GM18498 (cell line): ENCODE measurements at regions not wholly inside any gene's neighbourhood (a gene's known extent, or its start where the extent isn't known, plus 50 kb on each side); places are given as distances from the start of the nearest gene placed in this dataset.
"Not testable (repeated sequence)": the region's sequence is repeated elsewhere in the genome, so short reads cannot be mapped to it uniquely, and the experiment has no call there.

Experiments
- ATAC-seq: cut with Tn5 transposase; IDR thresholded peaks from one replicate; pipeline ENCODE4 v1.9.1; 2021; ENCODE audit warnings: mild to moderate bottlenecking, moderate library complexity; ENCODE audit not compliant: unreplicated experiment

DNA sequence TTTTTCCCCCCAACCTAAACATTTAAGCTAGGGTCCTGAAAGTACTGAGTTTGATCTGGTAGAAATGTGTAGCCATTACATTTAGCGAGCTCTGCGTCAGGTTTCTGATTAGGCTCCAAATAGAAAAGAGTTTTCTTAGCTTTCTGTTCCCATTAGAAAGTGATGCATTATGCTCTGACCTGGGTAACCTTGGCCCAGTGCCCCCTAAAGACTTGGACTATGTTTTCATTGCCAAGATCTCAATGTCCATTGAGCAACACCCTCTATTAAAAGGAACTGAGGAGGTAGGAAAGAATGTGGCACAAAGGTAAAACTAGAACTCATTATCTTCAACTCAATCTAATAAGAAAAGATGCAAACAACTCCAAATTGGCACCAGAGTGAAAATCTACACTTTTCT lies 358.9 kb upstream of the PCSK5 start:
- no peak for ATAC-seq

DNA sequence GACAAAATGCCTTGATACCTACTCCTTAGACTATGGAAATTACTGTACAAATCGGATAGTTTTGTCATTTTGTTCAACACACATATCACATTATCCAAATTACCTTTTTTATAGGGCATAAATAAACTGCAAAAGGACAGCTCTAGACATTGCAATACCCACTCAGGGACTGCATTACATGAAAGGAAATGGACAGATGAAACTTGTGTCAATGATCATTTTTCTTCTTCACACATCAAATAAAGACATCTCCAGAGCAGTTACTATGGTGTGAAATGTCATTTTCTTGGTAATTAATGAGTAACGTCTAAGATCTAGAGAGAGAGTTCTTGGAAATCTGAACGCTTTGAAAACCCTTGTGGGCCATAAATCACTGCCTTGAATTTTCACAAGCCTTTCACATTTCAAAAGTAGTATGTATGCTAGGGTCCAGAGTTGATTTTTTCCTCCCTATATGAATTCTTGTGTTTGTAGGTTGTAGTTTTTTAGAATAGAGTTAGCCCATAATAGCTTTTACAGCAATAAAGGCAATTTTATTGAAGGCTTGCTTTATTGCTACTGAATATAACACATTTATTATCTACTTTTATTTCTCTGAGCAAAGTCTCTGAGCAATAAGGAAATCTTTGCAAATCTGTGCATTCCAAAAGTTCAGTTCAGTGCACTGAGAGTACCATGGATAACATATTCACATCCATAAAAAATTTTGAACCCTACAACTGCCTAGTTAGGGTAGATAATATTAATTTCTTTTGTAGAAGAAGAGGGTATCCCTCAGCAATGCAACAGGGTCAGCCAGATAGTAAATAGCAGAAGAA lies 358.0 kb upstream of the PCSK5 start:
- no peak for ATAC-seq

DNA sequence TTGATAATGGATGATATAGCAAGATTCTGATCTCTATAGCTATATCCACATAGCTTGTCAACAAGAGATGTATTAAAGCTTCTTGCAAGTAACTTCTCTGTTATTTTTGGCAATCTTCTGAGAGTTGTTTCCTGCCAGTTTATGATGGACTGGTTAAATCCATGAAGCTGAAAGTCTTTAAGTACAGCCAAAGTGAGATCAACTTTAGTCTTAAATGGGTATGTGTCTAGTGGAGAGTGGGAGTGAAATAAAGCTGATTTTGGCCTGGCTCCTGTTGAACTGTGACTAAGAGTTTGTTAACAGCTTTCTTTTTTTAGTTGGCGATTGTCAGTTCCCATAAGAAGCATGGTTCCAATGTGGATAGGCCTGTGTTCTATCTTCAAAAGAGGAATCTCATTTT lies 350.9 kb upstream of the PCSK5 start:
- ATAC-seq = no peak

DNA sequence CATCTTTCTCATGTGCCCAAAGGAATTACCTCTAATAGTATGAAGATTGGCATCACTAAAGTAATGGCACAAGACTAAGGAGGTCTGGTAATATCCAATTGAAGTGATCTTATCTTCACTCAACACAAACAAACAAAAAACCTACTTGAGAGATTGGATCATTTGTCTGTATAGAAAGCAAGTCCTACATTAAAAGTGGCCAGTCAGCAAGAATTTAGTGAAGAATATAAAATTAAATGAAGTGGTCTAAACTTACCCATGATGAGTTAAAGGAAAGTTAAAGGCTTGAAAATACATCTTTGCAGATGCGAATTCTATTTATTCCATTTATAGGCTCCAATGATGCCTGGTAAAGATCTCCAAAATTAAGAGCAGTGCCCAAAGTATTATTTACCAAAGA lies 350.3 kb upstream of the PCSK5 start:
- no peak for ATAC-seq

DNA sequence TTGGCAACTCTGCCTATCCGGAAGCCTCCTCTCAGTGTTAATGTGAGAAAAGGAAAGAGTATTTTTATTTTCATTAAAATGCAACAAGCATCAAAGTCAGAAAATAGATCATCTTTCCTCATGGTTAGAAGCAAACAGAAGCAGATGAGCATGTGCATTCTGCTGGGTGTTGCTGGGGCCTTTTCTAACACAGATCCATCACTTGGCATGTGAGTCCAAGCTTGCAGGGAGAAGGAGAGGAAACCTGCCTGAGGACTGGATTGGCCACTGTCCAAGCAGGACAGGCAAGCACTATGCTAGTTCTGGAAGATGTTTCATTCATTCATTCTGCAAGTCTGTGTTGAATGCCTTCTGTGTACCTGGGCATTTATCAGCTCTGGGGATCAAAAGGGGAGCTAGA lies 348.7 kb upstream of the PCSK5 start:
- ATAC-seq = no peak

DNA sequence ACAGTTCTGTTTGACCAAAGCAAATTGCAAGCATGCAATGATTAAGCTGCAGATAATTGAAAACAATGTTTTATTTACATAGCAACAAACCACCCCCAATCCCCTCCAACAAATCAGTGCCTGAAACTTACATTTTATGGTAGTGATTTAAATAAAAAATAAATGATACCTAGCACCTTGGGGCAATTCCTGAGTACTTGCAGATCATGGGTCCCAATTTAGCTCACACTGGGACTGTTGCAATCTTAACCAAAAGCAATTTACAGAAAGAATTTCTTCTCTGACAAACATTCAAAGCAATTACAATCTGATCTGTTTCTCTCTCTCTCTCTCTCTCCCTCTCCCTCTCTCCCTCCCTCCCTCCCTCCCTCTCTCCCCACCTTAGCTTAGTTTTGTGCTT lies 345.7 kb upstream of the PCSK5 start:
- ATAC-seq = no peak

DNA sequence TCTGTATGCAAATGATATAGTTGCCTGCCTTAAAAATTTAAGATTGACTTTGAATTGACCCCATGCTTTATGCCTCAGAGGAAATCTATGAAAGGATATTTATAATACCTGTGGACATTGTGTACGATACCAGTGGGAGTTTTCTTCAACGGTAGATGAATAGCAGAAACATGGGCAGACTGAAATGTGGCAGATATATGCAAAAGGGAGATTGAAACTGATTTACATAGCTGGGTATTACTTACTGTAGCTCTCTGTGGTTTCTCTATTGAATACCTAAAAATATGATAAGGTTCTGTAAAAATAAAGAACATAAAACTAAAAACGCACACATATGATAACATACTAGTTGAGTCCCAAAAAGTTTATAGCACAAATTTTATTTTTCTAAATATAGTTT lies 345.2 kb upstream of the PCSK5 start:
- ATAC-seq = no peak

DNA sequence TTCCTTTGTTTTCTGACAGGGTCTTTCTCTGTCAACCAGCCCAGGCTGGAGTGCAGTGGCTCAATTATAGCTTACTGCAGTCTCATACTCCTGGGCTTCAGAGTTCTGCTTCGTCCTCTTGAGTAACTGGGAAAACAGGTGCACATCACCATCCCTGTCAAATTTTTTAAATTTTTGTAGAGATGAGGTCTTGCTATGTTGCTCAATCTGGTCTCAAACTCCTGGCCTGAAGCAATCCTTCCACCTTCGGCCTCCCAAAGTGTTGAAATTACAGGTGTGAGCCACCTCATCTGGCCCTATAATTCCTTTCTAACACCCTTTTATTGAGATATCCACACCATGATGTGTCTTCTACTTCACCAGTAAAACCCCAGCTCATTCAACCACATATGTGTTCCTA lies 341.6 kb upstream of the PCSK5 start:
- no peak for ATAC-seq

DNA sequence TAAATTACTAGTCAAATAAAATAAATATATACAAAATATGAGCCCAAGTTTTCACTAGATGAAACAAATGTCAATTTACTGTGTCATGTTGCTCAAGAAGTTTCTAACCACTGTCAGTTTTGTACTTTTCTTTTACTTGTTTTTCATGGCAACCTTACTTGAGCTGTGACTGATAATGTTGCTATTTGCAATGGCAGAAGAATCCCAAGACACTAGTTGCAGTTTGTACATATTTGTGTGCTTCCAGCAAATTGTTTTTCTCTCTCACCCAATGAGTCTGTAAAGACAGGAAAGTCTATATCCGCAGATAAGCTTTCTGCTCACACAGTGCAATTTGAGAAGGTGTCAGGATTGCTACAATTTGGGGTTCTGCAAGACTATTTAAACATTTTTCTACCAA lies 338.6 kb upstream of the PCSK5 start:
- no peak for ATAC-seq

DNA sequence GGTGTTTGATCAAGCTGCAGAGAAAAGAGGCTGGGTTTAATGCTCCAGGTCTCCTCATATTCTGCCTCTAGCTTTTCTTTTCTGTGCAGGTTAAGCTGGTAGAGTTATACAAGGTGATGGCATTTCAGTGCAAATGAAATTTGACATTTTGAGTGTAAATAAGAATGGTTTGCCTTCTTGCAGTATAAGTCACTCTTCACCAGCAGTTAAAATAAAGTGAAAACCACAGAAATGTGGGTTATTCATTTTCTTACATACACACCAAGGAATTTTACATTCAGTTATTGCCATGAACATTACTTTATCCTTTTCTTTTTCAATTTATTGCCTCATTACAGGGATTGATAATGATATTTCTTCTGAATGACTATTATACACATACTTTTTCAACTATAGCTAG lies 337.5 kb upstream of the PCSK5 start:
- no peak for ATAC-seq

DNA sequence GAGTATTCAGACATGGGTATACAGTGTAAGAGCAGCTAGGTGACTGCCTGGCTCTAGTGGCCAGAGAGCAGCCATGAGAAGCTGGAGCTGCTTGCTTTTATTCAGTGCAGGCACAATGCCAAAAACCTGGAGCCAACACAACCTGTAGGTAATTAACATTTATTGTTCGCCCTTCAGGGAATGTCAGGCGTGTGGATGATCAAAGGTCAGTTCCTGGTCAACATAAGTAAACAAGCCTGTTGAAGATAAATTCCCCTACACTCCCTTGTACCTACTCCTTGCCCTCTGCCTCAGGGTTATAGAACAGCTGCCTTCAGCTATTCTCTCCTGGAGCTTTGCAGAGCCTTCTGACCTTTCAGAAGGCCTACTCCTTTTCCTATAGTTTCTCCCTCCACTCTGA lies 323.7 kb upstream of the PCSK5 start:
- not testable (repeated sequence) for ATAC-seq

DNA sequence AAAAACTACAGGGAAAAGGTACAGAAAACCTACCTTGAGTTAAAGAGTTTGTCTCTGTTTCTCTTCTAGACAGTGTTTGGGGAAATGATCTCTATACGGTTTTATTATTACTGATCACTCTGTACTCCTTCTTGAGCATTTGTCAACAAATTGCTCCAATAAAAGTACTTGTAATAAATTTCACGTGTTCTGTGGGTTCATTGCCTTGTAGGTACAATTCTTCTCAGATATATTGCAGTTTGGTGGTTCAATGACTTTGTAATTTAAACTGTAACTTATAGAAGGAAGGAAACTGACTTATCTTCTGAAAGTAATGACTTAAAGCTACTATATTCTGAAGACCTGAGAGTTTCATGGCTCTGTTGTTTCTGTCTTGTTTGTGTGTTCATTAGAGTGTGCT lies 319.9 kb upstream of the PCSK5 start:
- ATAC-seq = no peak

DNA sequence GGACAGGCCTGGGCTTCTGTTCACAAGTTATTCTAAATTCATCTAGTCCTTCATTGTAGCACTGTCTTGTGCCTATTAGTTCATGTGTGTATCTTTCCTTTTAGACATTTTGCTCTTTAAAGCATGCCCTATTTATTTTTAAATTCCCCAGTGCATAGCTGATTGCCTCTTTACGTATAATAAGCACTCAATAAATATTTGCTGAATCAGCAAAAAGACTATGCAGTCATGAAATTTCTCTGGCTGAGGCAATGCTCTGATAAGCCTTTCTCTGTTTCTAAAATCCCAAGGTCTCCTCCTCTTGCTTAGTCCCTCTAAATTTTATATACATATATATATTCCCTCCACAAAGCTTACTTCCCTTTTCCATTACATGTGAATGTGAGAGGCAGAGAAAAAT lies 315.9 kb upstream of the PCSK5 start:
- no peak for ATAC-seq

DNA sequence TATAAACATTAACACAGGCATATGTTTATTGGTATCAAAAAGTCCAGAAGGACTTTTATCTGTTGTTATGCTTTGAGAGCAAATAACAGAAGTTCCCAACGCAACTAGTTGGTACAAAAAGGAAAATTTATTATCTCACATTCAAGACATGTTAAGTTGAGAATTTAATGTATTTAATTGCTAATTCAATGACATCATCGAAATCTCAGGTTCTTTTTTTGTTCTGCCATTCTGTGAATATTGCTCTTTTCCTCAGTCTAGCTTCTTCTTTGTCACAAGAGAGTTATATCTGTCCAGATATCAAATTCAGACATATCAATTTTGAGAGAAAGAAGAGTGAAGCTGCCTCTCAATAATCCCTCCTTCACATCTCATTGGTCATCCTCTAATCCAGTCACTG lies 307.6 kb upstream of the PCSK5 start:
- ATAC-seq = no peak

DNA sequence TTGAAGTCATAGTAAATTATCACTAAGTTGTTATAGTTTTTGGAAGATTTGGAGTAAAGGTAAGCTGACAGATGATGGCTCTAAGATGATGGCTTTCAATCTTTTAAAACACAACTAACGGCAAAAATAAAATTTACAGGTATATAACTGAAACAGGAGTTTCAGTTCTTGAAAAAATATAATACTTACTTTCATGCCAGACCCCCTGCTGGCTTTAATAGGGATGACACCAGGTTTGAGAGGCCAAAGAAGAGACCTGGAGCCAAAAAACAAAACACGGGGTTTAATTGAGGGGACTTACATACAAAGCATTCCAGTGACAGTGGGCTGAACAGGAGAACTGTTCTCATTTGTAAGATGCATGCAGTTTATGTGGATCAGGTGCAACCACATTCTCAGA lies 301.7 kb upstream of the PCSK5 start:
- no peak for ATAC-seq

DNA sequence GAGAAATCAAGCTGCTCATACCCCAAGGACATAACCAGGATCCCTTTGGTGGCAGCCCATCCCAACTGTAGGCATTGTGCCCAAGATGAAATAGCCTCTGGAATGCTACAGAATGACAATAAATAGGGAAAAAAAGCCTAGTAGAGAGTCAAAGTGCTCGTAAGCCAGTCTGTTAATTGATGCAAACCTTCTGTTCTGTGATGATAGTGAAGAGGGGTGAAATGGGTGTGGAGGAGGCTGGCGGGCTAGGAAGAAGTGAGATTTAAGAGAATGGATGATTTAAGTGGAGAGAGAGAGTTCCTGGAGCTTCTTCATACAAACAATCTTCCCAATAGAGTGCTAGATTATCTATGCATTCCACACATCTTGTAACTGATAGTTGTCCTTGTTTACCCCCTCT lies 301.0 kb upstream of the PCSK5 start:
- ATAC-seq = no peak

DNA sequence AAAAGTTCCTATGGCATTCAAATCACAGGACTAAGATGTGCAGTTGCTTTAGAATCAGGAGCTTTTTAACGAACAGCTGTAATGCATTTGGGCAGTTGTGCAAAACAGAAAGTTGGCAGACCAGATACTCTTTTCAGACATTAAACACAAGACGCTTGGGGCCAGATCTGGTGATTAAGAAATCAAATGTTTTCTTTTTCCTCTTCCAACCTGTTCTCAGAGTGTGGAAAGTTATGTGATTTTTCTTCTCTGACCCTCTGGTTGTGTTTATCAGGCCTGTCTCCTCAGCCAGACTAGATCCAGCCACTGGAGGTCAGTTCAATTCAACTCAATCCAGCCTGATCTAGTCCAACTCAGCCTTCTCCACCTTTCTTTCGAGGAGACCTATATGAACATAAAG lies 298.5 kb upstream of the PCSK5 start:
- ATAC-seq = no peak

DNA sequence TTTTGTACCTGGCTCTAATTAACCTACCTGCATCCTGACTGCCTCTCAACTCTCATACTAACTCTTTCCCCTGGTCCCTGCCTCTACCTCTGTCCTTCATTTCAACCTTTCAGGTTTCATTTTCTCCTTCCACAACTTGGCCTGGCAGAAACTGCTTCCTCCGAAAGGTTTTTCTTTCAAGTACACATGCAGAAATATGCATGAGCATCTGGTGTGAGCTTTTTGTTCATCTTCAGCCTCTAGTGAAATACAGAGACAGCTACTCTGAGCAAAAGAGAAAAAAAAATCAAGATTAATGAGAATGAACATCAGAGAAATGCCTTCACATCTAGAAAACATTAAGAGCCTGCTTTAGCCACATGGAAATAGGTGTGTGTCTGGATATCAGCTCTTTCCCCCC lies 297.9 kb upstream of the PCSK5 start:
- no peak for ATAC-seq

DNA sequence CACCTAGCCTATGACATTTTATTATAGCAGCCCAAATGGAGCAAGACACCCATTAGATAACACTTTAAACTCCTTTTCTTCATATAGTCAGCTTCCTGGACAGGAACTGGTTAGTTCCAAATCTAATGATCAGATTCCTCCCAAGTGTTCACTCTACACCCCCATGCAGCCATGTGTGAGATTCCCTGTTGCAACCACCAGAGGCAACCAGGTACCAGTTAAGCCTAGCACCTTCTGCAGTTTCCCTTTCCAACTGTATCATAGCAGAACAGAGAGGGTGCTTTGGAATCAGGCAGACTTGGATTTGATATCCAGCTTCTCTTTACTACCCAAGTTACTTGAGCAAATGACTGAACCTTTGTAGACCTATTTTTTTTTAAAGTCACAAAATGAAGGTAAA lies 296.6 kb upstream of the PCSK5 start:
- ATAC-seq = no peak

DNA sequence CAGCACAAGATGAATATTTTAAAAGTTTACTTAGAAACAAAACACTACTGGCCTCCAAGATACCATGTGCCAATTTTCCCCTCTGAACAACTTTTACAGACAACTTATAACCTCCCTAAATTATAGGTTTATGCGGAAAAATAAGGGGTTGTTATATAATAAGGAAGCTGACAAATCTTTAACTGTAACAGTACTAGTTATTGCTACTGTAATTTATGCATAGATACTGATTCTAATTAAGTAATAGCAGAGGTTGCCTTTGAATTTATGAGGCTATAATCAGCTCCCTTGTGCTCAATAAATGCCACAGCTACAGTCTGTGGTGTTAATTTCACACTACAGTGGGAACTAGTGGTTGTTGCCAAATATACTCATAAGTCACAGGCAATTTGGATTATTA lies 291.3 kb upstream of the PCSK5 start:
- ATAC-seq = no peak

DNA sequence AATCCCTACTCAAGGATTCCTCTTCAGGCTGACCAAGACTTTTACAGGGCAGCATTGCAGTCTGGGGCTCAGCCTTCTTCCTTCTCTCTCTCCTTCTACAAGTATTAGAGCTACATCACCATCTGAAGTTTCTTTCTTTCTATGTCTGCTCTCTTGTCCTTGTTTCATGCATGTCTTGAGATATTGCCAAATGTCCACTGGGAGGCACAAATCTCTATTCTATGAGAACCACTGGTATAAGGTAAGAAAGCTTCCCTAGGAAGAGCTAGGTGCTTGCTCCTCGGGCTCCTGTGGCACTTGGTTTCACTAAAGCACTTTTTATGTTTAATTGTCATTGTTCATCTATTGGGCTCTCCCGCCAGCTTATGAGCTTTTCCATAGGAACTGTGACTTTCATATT lies 289.2 kb upstream of the PCSK5 start:
- no peak for ATAC-seq

DNA sequence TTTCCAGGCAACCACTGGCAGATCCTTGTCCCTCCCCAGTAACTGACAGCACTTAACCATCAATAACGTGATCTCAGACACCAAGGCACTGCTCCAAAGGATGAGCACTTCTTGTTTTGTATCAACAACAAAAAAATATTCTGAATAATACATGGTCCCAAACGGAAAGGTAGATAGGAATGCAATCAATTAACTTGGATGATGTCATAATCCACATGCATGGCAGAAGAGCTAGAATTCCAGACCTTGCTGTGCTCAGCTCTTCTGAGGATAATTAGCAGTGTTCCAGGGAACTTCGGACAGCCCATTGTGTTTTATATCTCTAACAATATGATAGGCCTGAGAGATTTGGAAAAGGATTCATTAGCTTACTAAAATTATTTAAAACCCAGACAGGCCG lies 288.4 kb upstream of the PCSK5 start:
- ATAC-seq = no peak

DNA sequence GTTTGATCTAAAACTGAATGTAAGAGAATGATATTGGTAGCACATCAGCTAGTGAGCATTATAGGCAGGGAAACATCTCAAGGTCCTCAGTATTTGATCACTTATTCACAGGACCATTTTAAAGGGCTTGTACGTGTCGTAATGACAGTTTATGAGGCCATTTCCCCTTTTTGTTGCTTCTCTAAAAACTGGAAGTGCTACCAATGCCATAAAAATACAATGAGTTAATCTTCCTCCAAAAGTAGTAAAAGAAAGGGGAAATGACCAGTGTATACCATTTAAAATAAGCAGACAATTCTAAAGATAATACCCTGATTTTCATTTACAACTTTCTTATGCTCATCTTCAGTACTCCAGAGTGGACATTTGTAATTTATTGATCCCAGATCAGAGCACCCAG lies 285.8 kb upstream of the PCSK5 start:
- no peak for ATAC-seq
